ENCODE measurements at regions not wholly inside any gene's neighbourhood (a gene's known extent, or its start where the extent isn't known, plus 50 kb on each side); places are given as distances from the start of the nearest gene placed in this dataset.

- no peak for TF ChIP-seq CTCF (IDR thresholded peaks at IDR 0.05; ENCODE audit: low read length)
- TF ChIP-seq EZH2 (optimal IDR thresholded peaks at IDR 0.05; ENCODE audit: low read depth, low read length): no peak
Observed at GRCh38 chr14:101412739-101413138, 148.6 kb upstream of the DIO3 start.

Measured in MM.1S (cell line).